ENCODE measurements at regions not wholly inside any gene's neighbourhood (a gene's known extent, or its start where the extent isn't known, plus 50 kb on each side); places are given as distances from the start of the nearest gene placed in this dataset.

DNA sequence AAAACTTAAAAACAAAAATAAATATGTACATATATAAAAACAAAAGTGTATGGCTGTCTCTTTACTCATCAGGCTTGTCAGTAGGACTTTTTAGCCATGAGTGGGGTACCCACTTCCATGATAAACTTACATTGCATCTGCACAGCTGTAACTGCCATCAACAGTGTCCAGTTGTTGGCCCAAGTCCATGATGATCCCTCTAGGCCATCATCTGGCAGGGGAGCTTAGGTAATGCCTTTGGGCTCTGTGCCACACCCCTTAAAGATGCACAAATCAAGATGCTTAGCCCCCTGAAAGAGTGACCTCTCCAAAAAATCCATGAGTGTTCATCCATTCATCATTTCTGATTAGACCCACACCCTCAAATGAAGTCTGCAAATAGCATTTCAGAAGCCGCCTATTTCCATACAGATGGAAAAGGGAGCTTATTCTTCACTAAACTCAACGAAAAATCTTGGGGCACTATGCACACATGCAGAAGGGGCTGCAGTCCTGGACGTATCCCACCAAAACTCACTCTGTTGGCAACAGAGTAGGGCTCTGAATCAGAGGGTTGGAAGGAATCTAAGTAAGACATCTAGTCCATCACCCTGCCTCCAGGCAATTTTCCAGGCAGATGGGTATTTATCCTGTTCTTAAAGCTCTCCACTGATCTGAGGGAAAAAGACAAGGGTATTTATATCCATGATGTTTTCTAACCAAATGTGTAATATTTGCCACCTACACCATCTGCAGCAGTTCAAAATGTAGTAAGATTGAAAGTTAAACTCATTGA lies 691.0 kb downstream of the ZEB2 start:
- TF ChIP-seq POLR2A (IDR thresholded peaks at IDR 0.05; ENCODE audit: low read depth, low read length): no peak
- DNase-seq (ENCODE audit: insufficient read length) (no peak), FAIRE-seq (no peak)

- TF ChIP-seq POLR2A (IDR thresholded peaks at IDR 0.05; ENCODE audit: low read depth, low read length) (no peak), TAF1 (IDR thresholded peaks at IDR 0.05; ENCODE audit: borderline replicate concordance, low read depth, low read length) (no peak), POLR2AphosphoS5 (IDR thresholded peaks at IDR 0.05; ENCODE audit: low read depth, low read length) (no peak)
- DNase-seq (ENCODE audit: insufficient read length): no peak
- FAIRE-seq: no peak
Observed at GRCh38 chr2:143824791-143825190, 695.1 kb downstream of the ZEB2 start.

GRCh38 chr2:143823876-143824275 lies 694.7 kb downstream of the ARHGAP15 start:
- DNase-seq (ENCODE audit: insufficient read length) (no peak), FAIRE-seq (no peak)
- TF ChIP-seq POLR2A (IDR thresholded peaks at IDR 0.05; ENCODE audit: low read depth, low read length) (no peak), TAF1 (IDR thresholded peaks at IDR 0.05; ENCODE audit: borderline replicate concordance, low read depth, low read length) (no peak), POLR2AphosphoS5 (IDR thresholded peaks at IDR 0.05; ENCODE audit: low read depth, low read length) (no peak)

DNA sequence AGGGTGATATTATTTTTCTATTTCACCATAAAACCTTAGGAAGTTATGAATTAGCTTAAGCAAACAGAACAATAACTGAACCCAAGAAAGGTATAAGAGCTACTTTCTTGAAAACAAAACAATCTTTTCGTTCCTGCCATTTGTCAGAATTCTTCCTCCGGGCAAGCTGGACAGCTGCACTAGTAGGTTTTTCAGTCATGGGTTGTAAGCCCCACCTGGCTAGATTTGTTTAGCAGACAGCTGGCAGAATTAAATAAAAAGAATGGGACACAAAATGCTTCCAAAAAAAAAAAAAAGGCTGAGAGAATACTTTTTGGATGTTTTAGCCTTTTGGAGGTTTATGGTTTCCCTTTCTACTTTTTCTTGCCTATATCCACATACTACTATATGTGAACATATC lies 694.1 kb downstream of the ARHGAP15 start:
- no peak for TF ChIP-seq POLR2AphosphoS5 (IDR thresholded peaks at IDR 0.05; ENCODE audit: low read depth, low read length)
- no peak for TF ChIP-seq POLR2A (IDR thresholded peaks at IDR 0.05; ENCODE audit: low read depth, low read length)
- no peak for TF ChIP-seq TAF1 (IDR thresholded peaks at IDR 0.05; ENCODE audit: borderline replicate concordance, low read depth, low read length)
- no peak for DNase-seq (ENCODE audit: insufficient read length)
- FAIRE-seq: no peak

- no peak for DNase-seq (ENCODE audit: insufficient read length)
- TF ChIP-seq POLR2AphosphoS5 (IDR thresholded peaks at IDR 0.05; ENCODE audit: low read depth, low read length): no peak
- TF ChIP-seq POLR2A (IDR thresholded peaks at IDR 0.05; ENCODE audit: low read depth, low read length): no peak
- TF ChIP-seq TAF1 (IDR thresholded peaks at IDR 0.05; ENCODE audit: borderline replicate concordance, low read depth, low read length): no peak
- FAIRE-seq: no peak
Observed at GRCh38 chr2:143822736-143823135, 693.5 kb downstream of the ARHGAP15 start.

GRCh38 chr2:143819764-143820163 lies 690.5 kb downstream of the ARHGAP15 start:
- DNase-seq (ENCODE audit: insufficient read length): no peak
- FAIRE-seq: no peak
- TF ChIP-seq TAF1 (IDR thresholded peaks at IDR 0.05; ENCODE audit: borderline replicate concordance, low read depth, low read length): no peak
- TF ChIP-seq POLR2A (IDR thresholded peaks at IDR 0.05; ENCODE audit: low read depth, low read length): no peak
- no peak for TF ChIP-seq POLR2AphosphoS5 (IDR thresholded peaks at IDR 0.05; ENCODE audit: low read depth, low read length)

- no peak for TF ChIP-seq POLR2A (IDR thresholded peaks at IDR 0.05; ENCODE audit: low read depth, low read length)
- no peak for TF ChIP-seq TAF1 (IDR thresholded peaks at IDR 0.05; ENCODE audit: borderline replicate concordance, low read depth, low read length)
- no peak for TF ChIP-seq POLR2AphosphoS5 (IDR thresholded peaks at IDR 0.05; ENCODE audit: low read depth, low read length)
- no peak for DNase-seq (ENCODE audit: insufficient read length)
Observed at GRCh38 chr2:143819190-143819735, 690.0 kb downstream of the ARHGAP15 start.

More at GRCh38 chr2:143819190-143819735, 690.0 kb downstream of the ARHGAP15 start:
- no peak for FAIRE-seq
